NB4 (cell line): ENCODE measurements at regions not wholly inside any gene's neighbourhood (a gene's known extent, or its start where the extent isn't known, plus 50 kb on each side); places are given as distances from the start of the nearest gene placed in this dataset.
"Not testable (repeated sequence)": the region's sequence is repeated elsewhere in the genome, so short reads cannot be mapped to it uniquely, and the experiment has no call there.

Source experiments
- DNase-seq: peaks from one replicate; pipeline ENCODE4 v3.0.0; 2010; ENCODE audit warnings: low read depth
- H3K4me3 ChIP-seq: one replicate; pipeline ENCODE4 v1.5.1; 2011; ENCODE audit warnings: mild to moderate bottlenecking, low read depth, low read length, moderate library complexity
- CTCF ChIP-seq: IDR thresholded peaks from one replicate; pipeline ENCODE4 v1.5.1; 2012; ENCODE audit warnings: low read depth, low read length
- MAX ChIP-seq: IDR thresholded peaks from 2 replicates; pipeline ENCODE4 v1.6.1; 2011; ENCODE audit warnings: low read depth, low read length
- MYC ChIP-seq: IDR thresholded peaks from 2 replicates; pipeline ENCODE4 v1.6.1; 2011; ENCODE audit warnings: low read depth, low read length
- POLR2A ChIP-seq: IDR thresholded peaks from 2 replicates; pipeline ENCODE4 v1.6.1; 2011; ENCODE audit warnings: mild to moderate bottlenecking; ENCODE audit not compliant: insufficient read length; ENCODE audit errors: extremely low read depth

DNA sequence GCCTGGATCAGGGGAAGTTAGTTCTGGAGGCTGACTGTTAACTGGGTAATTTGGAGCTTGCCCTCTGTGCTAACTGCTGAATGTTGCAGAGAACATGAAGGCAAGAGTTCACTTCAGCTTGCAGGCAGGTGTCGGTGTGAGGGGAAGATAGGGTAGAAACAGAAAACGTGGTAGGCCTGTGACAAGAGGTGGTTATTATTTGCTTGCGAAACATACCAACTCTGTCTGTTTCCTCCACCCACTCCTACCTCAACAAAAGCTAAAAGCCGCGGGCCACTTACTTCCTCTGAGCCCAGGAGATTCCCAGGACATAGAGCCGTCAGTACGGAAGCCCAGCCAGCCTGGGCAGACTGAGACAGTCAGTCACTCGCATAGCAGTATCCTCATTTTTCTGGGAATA is 119.2 kb upstream of the ABCC4 start:
- DNase-seq, result peak; percentile 65
- TF ChIP-seq CTCF (no peak), MAX (peak; percentile 51), POLR2A (no peak), MYC (peak; percentile 65)
- H3K4me3 ChIP-seq, result no peak overlapping the region

- no peak for DNase-seq
- TF ChIP-seq MAX (no peak), MYC (no peak), POLR2A (no peak), CTCF (no peak)
- H3K4me3 ChIP-seq, result no peak overlapping the region
Observed at GRCh38 chr13:95426631-95427030, 125.4 kb upstream of the ABCC4 start.

- DNase-seq, H3K4me3 ChIP-seq: not testable (repeated sequence)
Observed at GRCh38 chr13:95430525-95430924, 122.0 kb upstream of the CLDN10 start.

- DNase-seq, result no peak
Observed at GRCh38 chr13:95432141-95432540, 120.4 kb upstream of the CLDN10 start.

DNA sequence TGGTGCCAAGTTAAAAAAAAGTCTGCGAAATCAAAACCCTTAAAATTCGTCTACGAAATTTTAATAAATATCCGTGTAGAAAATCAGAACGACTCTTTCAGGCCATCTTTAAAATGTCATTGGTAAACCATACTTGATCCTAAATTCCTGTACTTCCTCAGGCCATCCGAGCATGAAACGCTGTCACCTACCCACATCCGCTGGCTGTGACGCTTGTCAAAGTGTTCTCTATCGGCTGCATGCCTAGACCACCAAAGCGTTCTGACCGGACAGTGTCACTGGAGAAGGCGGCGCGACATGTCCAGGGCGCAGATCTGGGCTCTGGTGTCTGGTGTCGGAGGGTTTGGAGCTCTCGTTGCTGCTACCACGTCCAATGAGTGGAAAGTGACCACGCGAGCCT is 119.0 kb upstream of the CLDN10 start:
- no peak for DNase-seq
- H3K4me3 ChIP-seq, result no peak overlapping the region
- TF ChIP-seq MYC (no peak), MAX (no peak), CTCF (no peak), POLR2A (no peak)

More at GRCh38 chr13:95432141-95432540, 120.4 kb upstream of the CLDN10 start:
- no peak overlapping the region for H3K4me3 ChIP-seq
- TF ChIP-seq POLR2A, result no peak

GRCh38 chr13:95434111-95434510 is 118.4 kb upstream of the CLDN10 start:
- TF ChIP-seq CTCF (no peak), MYC (no peak), MAX (no peak)
- H3K4me3 ChIP-seq, result no peak overlapping the region
- no peak for DNase-seq

DNA sequence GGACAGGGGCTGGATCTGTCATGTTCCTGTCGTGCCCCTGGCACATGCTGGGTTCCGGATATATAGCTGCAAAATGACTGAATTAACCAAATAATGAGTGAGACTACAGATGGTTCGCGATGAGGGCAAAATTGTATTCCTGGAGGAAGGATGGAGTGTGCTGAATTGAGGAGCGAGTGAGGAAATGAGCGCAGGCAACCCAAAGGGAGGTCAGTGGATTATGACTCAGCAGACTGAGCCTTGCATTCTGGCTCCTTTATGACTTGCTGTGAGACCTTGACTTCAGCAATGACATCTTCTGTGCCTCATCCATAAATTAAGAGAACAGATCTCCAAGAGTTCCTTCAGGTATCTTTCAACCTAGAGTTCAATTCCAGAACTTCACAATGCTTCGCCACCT is 115.0 kb upstream of the CLDN10 start:
- DNase-seq, result no peak
- no peak for TF ChIP-seq CTCF
- TF ChIP-seq MAX, result no peak
- no peak for TF ChIP-seq MYC
- TF ChIP-seq POLR2A, result no peak
- no peak overlapping the region for H3K4me3 ChIP-seq
